Cardiac fibroblast (primary cell): ENCODE measurements at regions not wholly inside any gene's neighbourhood (a gene's known extent, or its start where the extent isn't known, plus 50 kb on each side); places are given as distances from the start of the nearest gene placed in this dataset.
A peak's percentile ranks its signal among the peaks of the same experiment; 100 is the strongest.

Experiments used
- DNase-seq, 2 donors: peaks; one replicate each; pipeline versions ENCODE4 v3.0.0 to v3.0.0-alpha.2; 2010; ENCODE audit warnings: low read depth in 2 of 2
- H3K4me3 ChIP-seq, 2 donors: replicated peaks in 1 of 2; 1 replicate in 1 of 2; 2 replicates in 1 of 2; pipeline ENCODE4 v1.5.1; 2011; ENCODE audit warnings: low read depth in 2 of 2, low read length in 2 of 2, mild to moderate bottlenecking in 2 of 2, moderate library complexity in 1 of 2
- TF ChIP-seq, protein P1 (sequence below): IDR thresholded peaks from one replicate; pipeline ENCODE4 v1.5.1; 2011; ENCODE audit warnings: low read depth, mild to moderate bottlenecking, low read length, inconsistent platforms

- TF ChIP-seq, protein P1, sequence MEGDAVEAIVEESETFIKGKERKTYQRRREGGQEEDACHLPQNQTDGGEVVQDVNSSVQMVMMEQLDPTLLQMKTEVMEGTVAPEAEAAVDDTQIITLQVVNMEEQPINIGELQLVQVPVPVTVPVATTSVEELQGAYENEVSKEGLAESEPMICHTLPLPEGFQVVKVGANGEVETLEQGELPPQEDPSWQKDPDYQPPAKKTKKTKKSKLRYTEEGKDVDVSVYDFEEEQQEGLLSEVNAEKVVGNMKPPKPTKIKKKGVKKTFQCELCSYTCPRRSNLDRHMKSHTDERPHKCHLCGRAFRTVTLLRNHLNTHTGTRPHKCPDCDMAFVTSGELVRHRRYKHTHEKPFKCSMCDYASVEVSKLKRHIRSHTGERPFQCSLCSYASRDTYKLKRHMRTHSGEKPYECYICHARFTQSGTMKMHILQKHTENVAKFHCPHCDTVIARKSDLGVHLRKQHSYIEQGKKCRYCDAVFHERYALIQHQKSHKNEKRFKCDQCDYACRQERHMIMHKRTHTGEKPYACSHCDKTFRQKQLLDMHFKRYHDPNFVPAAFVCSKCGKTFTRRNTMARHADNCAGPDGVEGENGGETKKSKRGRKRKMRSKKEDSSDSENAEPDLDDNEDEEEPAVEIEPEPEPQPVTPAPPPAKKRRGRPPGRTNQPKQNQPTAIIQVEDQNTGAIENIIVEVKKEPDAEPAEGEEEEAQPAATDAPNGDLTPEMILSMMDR: no peak
- no peak for DNase-seq
Observed at GRCh38 chr3:8077126-8077525, 424.5 kb upstream of the LMCD1 start.

GRCh38 chr3:8080464-8080863 lies 421.2 kb upstream of the LMCD1 start:
- H3K4me3 ChIP-seq: no peak overlapping the region
- DNase-seq: no peak
- TF ChIP-seq, protein P1: no peak

More at GRCh38 chr3:8077126-8077525, 424.5 kb upstream of the LMCD1 start:
- H3K4me3 ChIP-seq: no peak overlapping the region

DNA sequence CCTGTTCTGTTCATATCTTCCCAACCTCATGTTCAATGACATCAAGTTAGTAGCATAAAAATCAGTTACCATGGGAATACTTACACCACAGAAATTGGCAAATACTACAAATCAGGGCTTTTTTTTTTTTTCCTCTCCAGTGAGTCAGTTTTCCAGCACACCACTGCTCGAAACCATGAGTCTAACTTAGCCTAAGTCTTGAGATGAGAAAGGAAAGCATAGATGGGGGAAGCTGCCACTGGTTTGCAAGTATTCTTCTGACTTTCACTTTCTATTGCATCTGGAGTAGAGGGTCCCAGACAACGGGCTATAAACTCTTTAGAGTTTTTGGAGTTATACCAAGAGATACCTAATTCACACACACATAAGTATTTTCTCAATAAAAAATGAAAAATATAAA lies 416.1 kb upstream of the LMCD1 start:
- TF ChIP-seq, protein P1: no peak
- no peak overlapping the region for H3K4me3 ChIP-seq
- no peak for DNase-seq

GRCh38 chr3:8087951-8088350 lies 413.7 kb upstream of the LMCD1 start:
- DNase-seq: no peak
- TF ChIP-seq, protein P1: no peak
- H3K4me3 ChIP-seq: no peak overlapping the region

DNA sequence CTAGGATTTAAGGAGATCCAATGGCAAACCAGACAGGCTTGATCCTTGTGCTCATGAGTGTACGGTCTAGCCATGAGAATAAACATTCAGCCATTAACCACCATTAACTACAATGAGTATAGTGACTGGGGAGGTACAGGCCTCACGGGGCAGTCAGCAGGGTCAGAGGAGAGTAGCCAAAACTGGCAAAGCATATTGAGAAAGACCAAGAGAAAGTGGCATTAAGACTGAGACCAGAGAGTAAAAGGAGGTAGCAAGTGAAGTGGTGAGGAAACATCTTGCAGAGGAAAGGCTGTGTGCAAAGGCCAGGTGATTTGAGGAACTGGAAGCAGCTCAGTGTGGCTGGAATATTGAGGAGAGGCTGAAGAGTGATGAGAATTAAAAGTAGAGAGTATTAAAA lies 407.2 kb upstream of the LMCD1 start:
- no peak for DNase-seq
- H3K4me3 ChIP-seq: no peak overlapping the region
- TF ChIP-seq, protein P1: no peak

DNA sequence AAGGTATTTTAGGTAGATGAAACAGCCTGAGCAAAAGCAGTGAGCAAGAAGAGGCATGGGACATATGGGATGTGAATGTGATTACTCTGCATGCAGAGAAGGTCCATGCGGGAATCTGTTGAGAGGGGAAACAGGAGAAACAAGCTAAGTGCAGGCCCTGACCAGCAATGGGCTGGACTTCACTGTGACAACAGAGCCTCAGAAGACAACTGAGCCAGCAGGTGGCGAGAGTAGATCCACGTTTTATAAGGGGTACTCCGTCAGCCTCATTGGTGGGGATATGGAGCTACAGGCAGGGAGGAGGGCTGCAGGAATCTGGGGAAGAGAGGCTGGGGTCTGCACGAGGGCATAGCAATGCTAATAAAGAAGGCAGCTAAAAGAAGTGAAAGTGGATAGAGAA lies 405.9 kb upstream of the LMCD1 start:
- H3K4me3 ChIP-seq: no peak overlapping the region
- DNase-seq: no peak
- TF ChIP-seq, protein P1: no peak

GRCh38 chr3:8097690-8098089 lies 403.9 kb upstream of the LMCD1 start:
- TF ChIP-seq, protein P1: peak; percentile 2
- no peak overlapping the region for H3K4me3 ChIP-seq
- no peak for DNase-seq
